NB4 (cell line): ENCODE measurements at regions not wholly inside any gene's neighbourhood (a gene's known extent, or its start where the extent isn't known, plus 50 kb on each side); places are given as distances from the start of the nearest gene placed in this dataset.

Source experiments
- CTCF ChIP-seq: IDR thresholded peaks from one replicate; pipeline ENCODE4 v1.5.1; 2012; ENCODE audit warnings: low read depth, low read length
- POLR2A ChIP-seq: IDR thresholded peaks from 2 replicates; pipeline ENCODE4 v1.6.1; 2011; ENCODE audit warnings: mild to moderate bottlenecking; ENCODE audit not compliant: insufficient read length; ENCODE audit errors: extremely low read depth

GRCh38 chr9:2406252-2406651 lies 215.3 kb upstream of the VLDLR start:
- TF ChIP-seq POLR2A (no peak), CTCF (no peak)
